DMS153 treated with DMSO at 0.1 percent for 48 hours (cell line): ENCODE measurements at regions not wholly inside any gene's neighbourhood (a gene's known extent, or its start where the extent isn't known, plus 50 kb on each side); places are given as distances from the start of the nearest gene placed in this dataset.

ENCODE experiments used
- DNase-seq: peaks from one replicate; lab custom pipeline; 2025; ENCODE audit not compliant: unreplicated experiment; lab: John Stamatoyannopoulos, UW

GRCh38 chr6:14317387-14317970 lies 199.9 kb downstream of the CD83 start:
- no peak for DNase-seq

- DNase-seq: no peak
Observed at GRCh38 chr6:14320332-14320731, 202.8 kb downstream of the CD83 start.

GRCh38 chr6:14321992-14322772 lies 204.6 kb downstream of the CD83 start:
- no peak for DNase-seq

- no peak for DNase-seq
Observed at GRCh38 chr6:14322841-14323240, 205.3 kb downstream of the CD83 start.

DNA sequence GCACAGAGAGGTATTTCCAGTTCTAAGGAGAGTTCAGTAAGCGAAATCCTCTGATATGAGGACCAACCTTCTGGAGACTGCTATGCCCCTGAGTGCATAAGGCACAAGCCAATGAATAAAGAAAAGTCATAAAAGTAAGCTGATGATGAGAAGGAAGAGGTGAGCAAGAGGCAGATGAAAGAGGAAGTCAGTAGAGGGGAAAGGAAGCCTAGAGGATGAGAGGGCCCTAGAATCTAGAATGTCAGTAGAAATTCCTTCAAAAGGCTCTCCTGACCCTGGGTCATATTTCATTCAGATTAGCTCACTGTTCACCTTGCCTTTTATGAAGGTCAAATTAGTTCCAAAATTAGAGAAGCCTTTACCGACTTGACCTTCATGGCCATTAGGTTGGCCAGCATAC lies 209.2 kb downstream of the CD83 start:
- no peak for DNase-seq

- DNase-seq: no peak
Observed at GRCh38 chr6:14328163-14328562, 210.6 kb downstream of the CD83 start.

GRCh38 chr6:14333556-14334305 lies 216.2 kb downstream of the CD83 start:
- no peak for DNase-seq

GRCh38 chr6:14335071-14335470 lies 217.5 kb downstream of the CD83 start:
- DNase-seq: no peak

- DNase-seq: no peak
Observed at GRCh38 chr6:14337152-14337551, 219.6 kb downstream of the CD83 start.

GRCh38 chr6:14339172-14339571 lies 221.6 kb downstream of the CD83 start:
- DNase-seq: no peak

DNA sequence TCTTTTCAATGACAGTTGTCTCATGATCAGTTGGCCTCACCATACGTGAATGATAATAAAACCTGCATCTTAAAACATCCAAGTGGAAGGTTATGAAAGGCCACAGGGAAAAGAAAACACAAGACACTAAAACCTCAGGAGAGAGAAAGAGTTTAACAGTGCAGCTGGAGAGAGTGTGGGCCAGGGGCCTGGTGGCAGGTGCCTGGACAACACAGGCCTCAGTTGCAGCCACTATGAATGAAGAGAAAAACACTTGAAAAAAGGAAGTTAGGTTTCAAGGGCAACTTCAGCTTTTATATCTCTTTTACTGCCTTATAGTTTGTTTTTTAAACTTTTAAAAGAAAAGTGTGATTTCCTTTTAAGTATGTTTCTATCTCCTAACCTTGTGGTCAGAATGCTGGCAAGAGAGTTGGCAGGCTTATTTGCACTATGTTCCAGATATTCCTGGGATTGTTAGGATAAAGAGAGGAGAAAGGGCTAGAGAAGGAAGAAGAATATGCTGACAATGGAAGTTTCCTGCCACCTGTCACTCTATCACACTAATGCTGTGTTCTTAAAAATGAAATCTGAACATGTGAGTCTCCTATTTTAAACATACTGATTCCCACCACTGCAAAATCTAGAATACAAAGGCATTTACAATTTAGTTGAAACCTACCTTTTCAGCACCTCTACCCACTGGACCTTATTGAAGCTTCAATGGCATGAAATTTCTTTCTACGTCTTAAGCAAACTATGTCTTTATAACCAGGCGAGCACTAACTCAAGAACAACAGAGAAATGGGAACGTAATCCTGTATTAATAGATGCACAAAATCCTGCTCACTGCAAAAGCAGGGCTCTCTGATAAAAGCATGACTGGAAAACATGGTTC lies 222.4 kb downstream of the CD83 start:
- DNase-seq: no peak

DNA sequence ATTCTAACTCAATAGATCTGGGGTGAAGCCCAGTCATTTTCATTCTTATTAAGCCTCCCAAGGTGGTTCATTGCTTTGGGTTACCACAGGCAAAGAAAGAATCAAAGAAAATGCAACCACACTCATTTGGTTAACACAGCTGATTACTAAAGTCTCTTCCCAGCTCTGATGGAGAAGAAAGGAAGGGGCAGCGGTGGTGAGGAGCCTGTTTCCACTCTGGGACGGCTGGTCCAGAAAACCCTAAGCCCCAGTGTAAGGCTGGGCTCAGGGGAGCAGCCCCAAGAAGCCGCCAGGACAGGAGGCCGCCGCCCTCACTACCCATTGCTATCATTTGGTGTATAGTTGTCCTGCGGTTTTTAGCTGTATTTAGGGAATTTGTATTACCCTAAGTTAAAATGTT lies 226.9 kb downstream of the CD83 start:
- DNase-seq: no peak

DNA sequence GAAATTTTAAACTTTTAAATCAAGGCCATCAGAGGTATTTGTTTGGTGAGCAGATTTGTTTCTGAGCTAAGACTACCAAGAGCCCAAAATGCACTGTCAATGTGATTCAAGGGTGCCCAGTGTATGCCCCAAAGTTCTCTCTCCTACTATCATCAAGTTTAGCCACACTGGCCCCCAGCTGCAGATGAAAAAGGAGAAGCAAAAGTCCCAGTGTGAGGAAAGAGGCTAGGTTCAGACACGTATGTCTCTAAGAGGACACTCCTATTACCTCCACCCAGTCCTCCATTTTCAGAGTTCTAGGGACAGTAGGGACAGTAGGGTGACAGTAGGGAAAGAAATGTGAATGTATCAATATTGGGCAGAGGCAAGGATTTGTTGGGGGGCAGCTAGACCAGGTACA lies 230.8 kb downstream of the CD83 start:
- no peak for DNase-seq

DNA sequence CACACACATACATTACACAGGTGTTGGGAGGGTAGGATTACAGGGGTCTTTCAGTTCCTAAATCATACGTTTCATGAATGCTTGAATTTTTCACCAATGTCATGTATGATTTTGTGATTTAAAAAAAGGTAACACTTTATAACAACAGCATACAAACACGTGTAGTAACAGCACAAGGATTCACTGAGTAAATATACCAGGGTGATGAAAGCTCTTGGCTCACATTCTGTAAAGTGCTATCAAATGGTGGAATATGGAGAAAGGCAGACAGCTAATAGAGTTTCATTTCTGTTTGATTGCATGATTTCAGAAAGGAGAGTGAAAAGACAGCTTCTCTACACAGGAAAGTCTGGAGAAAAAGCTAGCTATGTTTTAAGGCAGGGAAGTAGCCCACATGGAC lies 231.9 kb downstream of the CD83 start:
- no peak for DNase-seq

DNA sequence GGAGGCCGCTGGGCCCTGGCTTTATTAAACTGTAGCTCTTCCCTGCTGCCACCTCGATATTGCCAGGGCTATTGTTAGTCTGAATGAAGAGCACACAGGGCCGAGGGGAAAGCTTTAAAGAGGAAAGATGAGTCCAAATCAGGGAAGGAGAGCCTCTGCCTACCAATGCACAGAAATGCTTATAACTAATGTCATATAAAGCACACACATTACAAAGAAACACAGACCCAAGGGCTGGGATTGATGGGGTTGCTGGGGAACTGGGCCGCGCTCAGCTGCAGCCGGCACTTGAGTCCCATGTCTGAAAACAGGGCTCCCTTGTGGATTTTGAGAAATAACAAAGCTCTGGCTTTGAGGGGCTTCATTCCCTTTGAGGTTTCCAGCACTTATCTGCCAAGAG lies 232.6 kb downstream of the CD83 start:
- no peak for DNase-seq

DNA sequence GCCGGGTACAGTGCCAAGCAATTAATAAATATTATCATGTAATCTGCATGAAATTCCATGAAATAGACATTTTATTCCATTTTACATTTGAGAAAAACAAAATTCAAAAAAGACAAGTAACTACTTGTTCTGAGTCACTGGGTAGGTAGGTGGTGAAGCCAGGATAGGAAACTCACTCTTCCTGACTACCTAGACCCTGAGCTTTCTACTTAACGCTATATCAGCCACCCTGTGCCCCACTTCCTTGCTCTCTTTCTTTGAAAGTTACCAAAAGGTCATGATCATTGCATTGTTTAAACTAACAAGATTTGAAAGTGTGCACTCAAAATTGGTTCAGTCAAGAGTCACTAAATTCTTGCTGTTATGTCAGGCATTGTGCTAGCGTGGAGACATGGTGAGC lies 235.7 kb downstream of the CD83 start:
- no peak for DNase-seq

DNA sequence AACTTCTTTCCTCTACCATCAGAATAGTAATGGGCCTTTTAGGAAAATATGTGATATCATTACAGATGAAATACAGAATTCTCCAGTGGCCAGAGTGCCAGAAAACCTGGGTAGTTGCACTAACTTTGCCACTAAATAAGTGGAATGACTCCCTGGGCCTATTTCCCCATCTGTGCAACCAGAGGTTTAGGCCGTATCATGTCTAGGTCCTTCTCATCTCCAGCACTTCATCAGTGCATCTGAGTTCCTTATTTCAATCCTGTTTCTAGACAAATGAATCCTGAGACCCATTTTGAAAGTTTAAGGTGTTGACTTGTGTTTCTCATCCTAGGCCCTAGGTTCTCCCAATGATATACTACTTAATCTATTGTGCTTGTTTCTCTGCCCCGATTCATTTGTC lies 236.2 kb downstream of the CD83 start:
- DNase-seq: no peak

DNA sequence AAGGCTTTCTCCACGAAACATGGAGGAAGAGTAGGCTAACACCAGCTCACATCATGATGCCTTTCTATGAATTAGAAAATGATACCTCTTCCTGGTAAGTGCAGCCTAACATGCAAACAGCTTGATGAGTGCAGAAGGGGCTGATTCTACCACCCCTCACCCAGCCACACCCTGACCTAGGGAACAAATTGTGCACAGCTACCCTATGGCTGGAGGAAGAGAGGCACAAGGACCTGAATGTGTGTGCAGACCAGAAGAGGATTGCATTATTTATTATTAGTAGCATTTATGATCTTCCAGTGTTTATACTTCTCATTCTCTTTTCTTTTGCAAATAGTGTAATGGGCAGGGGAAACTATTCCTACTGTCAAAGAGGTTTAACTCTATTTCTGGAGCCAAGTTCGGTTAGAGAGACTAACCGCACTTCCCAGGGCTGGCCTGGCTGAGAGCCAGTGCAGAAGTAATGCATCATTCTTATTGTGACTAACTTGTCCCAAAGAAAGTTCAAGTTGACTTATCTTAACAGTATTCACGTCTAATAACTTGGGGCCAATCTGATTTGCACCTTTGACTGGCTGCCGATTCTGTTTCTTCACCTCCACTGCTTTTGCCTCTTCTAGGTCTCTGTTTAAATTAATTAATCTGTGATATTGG lies 237.5 kb downstream of the CD83 start:
- DNase-seq: no peak

DNA sequence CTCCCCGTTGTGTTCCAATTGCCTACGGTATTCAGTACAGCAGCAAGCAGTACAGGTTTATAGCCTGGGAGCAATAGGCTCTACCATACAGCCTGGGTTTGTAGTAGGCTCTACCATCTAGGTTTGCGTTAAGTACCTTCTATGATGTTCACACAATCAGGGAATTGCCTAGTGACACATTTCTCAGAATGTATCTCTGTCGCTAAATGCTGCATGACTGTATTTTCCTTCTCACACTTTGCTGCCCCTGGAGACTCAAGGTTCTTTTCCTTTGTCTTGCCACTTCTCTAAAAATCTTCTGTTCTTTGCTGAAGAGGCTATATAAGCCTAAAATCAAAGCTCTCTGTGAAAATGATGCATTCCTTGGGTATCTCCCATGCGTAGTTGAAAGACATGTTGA lies 241.9 kb downstream of the CD83 start:
- DNase-seq: no peak

DNA sequence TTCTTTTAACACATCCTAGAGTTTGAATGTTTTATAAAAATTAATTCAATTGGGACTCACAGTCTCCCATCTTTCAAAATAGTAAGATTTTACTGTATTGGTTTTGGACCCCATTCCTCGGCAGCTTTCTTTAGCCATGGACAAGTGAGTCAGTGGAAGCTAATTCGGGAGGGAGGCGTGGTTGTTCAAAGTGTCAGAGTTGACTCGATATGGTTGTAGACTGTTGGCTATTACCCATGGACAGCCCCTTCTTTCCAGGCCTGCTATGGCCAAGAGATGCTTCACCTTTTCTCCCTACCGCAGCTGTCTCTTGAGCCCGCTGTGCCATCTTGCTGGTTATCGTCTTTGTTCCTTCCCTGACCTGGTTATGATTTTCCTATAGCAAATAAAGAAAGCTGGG lies 243.0 kb downstream of the CD83 start:
- no peak for DNase-seq

GRCh38 chr6:14361297-14361696 lies 243.7 kb downstream of the CD83 start:
- no peak for DNase-seq
